22Rv1 (cell line): ENCODE measurements at regions not wholly inside any gene's neighbourhood (a gene's known extent, or its start where the extent isn't known, plus 50 kb on each side); places are given as distances from the start of the nearest gene placed in this dataset.

Experiments used
- H3K27ac ChIP-seq: fragments of 450-650 bp; 2 replicates; pipeline ENCODE4 v1.5.1; 2017
- CTCF ChIP-seq: fragments of 450-650 bp; IDR thresholded peaks from 2 replicates; pipeline ENCODE4 v1.5.1; 2017; ENCODE audit warnings: mild to moderate bottlenecking
- ZFX ChIP-seq: fragments of 450-650 bp; IDR thresholded peaks from 2 replicates; pipeline ENCODE4 v1.6.1; 2017; ENCODE audit warnings: antibody characterized with exemption, borderline replicate concordance

DNA sequence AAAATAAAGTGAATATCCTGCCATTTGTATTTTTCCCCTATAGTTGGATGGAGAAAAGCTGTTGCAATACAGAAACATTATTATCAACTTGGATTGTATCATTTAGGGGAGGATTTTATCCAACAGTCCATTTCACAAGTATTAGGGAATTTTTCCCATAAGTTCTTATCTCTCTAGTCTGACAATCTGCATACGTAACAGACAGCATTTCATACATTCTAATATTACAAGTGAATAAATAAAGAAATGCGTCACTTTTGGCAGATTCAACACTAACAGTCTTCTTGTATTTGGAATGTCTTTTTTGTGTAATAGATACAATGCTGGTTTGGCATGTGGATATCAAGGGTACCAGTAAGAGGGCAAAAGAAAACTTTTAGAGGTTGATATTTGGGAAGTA is 795.3 kb upstream of the ARRDC4 start:
- H3K27ac ChIP-seq = no peak overlapping the region
- TF ChIP-seq ZFX (no peak), CTCF (no peak)

GRCh38 chr15:97168704-97169475 is 791.6 kb upstream of the ARRDC4 start:
- no peak overlapping the region for H3K27ac ChIP-seq
- no peak for TF ChIP-seq CTCF
- TF ChIP-seq ZFX = no peak

DNA sequence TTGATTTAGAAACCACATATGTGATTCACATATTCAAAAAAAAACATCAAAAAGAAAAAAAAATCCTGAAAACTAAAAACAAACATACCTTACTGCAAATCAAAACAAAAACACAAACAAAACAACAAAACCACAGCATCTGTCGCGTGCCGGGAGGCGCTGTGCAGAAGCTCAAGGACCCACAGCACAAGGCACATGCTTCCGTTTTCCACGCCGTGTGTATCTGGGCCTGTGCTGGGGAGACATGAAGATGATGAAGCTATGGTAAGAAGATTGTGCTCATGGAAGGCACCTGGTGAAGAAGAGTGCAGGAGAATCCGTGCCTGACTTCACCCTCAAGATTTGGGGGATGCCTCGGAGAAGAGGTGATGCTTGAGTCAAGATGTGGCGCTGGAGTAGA is 788.9 kb upstream of the ARRDC4 start:
- TF ChIP-seq CTCF = no peak
- no peak for TF ChIP-seq ZFX
- no peak overlapping the region for H3K27ac ChIP-seq

DNA sequence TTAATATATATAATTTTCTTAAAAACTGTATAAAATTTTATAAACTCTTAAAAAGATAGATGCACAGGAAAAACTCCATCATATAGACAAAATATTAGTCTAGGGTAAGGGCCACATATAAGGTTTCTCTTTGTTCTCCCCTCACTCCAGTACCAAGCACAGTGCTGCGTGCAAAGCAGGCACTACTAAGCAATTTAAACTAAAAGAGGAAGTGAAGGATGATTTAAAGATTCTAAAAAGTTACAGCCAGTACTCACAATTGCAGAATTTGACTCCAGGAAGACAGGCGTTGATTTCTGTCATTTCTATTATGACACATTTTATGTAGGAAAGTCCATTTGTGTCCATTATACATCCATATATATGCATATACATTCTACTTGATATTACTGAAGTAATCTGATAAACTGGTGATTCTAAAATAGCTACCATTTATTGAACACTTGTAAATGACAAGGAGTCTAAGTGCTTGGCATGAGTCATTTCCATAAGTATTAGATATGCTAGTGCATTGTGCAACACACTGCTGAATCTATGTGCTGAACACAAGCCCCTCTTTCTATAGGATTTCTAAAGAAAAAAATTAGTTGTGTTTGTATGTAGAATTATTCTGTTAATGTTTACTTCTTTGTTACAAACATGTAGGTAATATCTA is 785.5 kb upstream of the ARRDC4 start:
- TF ChIP-seq CTCF (no peak), ZFX (no peak)
- no peak overlapping the region for H3K27ac ChIP-seq

GRCh38 chr15:97177151-97177577 is 783.3 kb upstream of the ARRDC4 start:
- no peak overlapping the region for H3K27ac ChIP-seq
- no peak for TF ChIP-seq ZFX
- TF ChIP-seq CTCF = no peak

- H3K27ac ChIP-seq = no peak overlapping the region
- TF ChIP-seq ZFX (no peak), CTCF (no peak)
These were observed 777.9 kb upstream of the ARRDC4 start for GRCh38 chr15:97182581-97182980.

GRCh38 chr15:97189162-97189780 is 771.2 kb upstream of the ARRDC4 start:
- no peak for TF ChIP-seq ZFX
- TF ChIP-seq CTCF = no peak
- H3K27ac ChIP-seq = no peak overlapping the region
